GM12801 (cell line): ENCODE measurements at regions not wholly inside any gene's neighbourhood (a gene's known extent, or its start where the extent isn't known, plus 50 kb on each side); places are given as distances from the start of the nearest gene placed in this dataset.

Experiments
- TF ChIP-seq, protein P1 (sequence below): IDR thresholded peaks from one replicate; pipeline ENCODE4 v1.5.1; 2011; ENCODE audit warnings: control low read depth; ENCODE audit not compliant: insufficient read length; ENCODE audit errors: extremely low read depth

DNA sequence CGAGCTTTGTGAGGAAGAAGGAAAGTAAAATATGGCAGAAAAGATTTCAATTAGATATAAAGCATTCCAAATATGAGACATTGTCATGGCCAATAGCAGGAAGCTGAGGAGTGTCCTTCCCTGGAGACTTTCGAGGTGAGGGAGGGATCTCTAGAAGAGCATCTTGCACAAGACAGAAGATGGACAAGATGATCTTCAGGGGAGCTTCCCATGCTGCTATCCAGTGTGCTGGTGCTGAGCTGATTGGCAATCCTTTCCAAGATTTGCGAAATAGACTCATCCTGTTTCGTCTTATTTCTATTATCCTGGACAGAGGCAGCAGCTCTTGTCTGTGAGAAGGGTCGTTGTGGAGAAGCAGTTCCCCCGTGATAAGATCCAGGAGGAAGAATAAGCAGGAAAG is 342.0 kb upstream of the CAMK1G start:
- TF ChIP-seq, protein P1, sequence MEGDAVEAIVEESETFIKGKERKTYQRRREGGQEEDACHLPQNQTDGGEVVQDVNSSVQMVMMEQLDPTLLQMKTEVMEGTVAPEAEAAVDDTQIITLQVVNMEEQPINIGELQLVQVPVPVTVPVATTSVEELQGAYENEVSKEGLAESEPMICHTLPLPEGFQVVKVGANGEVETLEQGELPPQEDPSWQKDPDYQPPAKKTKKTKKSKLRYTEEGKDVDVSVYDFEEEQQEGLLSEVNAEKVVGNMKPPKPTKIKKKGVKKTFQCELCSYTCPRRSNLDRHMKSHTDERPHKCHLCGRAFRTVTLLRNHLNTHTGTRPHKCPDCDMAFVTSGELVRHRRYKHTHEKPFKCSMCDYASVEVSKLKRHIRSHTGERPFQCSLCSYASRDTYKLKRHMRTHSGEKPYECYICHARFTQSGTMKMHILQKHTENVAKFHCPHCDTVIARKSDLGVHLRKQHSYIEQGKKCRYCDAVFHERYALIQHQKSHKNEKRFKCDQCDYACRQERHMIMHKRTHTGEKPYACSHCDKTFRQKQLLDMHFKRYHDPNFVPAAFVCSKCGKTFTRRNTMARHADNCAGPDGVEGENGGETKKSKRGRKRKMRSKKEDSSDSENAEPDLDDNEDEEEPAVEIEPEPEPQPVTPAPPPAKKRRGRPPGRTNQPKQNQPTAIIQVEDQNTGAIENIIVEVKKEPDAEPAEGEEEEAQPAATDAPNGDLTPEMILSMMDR, result no peak

DNA sequence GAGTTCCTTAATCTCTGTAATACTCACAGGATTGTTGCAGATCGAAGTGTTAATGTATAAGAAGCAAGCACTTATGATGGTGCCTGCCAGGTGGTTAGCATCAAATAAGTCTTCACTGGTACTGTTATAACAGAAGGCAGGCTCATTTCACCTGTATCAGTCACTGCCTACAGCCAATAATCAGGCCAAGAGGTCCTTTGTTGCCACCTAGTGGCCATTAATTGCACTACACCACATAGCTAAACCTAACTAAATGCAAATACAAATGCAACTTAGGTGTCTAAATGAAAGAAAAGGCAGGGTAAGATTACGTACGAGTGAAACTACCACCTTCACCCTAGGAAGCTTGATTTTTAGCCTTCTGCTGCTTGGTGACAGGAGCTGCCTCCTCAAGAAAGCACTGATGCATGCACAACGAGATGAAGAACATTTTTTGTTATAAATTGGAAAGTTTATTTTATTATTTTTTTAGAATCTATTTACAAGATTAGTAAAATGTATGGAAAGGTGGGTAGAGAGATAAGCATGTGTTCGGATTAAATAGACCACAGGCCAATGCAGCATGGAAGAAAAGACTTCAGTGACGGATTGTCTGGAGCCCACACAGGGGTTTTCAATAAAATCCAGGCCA is 334.8 kb upstream of the CAMK1G start:
- TF ChIP-seq, protein P1, result peak; percentile 21

DNA sequence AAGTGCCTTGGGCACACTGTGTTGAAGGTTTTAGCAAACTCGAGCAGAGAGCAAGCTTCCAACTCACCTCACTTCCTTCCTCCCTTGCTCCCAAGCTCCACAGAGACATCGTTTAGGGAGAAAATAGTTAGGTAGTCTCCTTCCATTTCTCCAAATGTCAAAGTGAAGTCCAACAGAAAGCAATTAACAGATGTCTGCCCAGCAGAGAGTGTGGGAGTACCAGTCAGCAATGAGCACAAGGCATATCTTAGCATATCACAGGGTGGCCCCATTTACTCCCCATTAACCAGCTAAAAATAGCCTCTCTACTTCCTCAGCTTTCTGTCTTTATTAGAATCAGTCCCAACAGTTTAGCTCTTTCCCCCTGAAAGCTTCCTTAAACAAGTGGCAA is 334.2 kb upstream of the CAMK1G start:
- TF ChIP-seq, protein P1, result no peak

DNA sequence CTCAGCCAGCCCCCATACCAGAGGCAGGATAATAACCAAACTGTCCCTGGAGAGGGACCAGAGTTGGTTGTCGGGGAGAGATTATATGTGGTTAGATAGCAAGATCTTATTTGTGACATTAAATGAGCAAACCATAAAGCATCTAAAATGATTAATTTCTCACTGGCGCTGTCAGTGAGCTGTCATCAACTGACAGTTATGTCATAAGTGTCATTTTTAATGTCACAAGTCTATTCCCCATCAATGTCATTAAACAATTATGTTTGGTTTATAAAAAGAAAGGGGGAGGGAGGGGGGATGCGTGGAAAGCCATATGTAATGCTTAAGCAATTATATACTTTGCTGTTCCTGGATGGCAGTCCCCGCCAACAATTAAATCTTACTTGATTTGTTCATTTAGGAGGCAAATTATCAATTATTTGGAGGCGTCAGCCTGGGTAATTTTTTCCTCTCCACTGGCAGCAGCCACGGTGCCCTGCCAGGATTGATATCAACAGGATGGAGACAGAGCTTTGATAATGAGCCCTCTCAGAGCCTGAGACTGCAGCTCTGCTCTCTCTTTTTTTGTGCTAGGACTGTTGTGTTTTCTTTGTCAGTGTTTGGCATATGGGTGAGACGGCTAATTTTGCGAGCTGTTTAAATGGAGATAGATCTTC is 333.6 kb upstream of the CAMK1G start:
- TF ChIP-seq, protein P1, result no peak

DNA sequence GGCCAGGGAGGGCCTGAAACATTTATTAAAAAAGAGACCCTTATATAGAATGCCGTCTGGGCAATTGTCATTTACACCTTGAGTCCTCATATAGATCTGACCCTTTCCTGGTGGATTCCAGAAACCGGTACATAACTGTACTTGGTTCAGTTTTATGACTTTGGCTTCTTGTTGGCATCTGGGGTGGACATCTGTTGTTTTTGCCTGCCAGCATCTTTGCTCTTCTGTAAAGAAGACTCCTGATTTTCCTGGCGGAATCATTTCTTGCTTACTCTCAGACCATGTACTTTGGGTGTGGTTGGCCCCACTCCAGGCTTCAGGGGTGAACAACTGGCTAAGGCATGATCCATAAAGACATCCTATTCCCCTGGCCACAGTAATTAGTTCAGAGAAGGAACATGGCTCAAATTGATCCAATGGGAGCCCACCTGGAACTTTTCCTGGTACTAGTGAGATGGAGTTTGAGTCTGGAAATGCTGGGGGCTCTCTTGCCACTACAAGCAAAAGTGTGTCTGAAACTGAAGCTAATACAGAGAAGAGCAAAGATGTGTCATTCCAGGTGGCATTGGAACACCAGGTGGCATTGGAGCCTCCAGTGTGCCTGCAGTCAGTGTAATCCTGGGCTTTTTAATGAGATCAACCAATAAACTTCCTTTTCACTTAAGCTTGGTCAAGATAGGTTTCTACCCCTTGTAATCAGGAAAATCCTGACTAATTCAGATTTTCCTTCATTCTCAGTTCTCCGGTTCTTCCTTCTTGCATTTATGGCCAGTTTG is 332.5 kb upstream of the CAMK1G start:
- TF ChIP-seq, protein P1, result no peak

DNA sequence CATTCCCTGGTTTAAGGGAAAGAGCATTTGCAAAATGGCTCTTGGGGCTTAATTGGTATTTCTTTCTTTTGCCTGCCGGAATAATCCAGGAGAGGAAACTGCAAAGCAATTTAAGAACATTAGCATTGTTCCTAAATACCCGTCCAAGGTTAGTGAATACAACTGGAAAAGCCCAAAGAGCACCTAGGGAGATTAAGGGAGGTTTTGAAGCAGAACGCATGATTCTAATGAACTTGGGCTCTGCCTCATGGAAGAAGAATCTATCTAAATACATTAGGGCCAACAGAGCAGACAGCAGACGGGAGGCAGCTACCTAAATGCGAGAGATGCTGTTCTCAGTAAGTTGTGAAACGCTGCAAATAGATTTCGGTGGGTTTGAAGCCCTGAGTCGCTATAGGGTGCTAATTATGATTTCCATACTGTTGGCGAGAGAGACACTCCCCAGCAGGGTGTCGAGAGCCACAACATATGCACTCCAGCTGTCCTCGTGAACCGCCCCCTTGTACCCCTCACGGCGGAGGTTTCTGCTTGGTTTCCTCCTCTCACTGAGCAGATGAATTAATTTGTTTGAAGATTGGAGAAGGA is 326.7 kb upstream of the CAMK1G start:
- TF ChIP-seq, protein P1, result no peak

DNA sequence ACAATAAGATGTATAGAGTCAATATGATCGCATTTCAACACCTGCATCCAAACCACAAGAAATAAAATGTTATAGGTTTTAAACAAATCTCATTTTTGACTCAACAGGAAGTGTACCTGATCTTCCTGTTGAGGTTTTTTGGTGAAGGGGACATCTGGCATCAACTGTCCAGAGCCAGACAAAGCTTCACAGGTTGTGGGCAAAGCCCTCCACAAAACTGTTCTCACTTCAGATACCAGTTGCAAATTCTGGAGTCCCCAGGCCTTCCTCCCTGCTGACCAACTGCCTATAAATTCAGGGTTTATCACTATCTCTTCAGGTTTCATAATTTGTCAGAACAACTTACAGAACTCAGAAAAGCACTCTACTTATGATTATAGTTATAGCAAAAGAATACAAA is 326.1 kb upstream of the CAMK1G start:
- TF ChIP-seq, protein P1, result no peak
